MV-4-11 (cell line): ENCODE measurements at regions not wholly inside any gene's neighbourhood (a gene's known extent, or its start where the extent isn't known, plus 50 kb on each side); places are given as distances from the start of the nearest gene placed in this dataset.
"Not testable (repeated sequence)": the region's sequence is repeated elsewhere in the genome, so short reads cannot be mapped to it uniquely, and the experiment has no call there.

ENCODE experiments used
- DNase-seq: peaks from one replicate; lab custom pipeline; 2025; lab: John Stamatoyannopoulos, UW

- DNase-seq, result no peak
These were observed 57.7 kb downstream of the SOX3 start for GRCh38 chrX:140447150-140447549.

- DNase-seq, result no peak
These were observed 64.0 kb downstream of the SOX3 start for GRCh38 chrX:140440876-140441275.

- DNase-seq, result no peak
These were observed 65.4 kb downstream of the SOX3 start for GRCh38 chrX:140439476-140439875.

GRCh38 chrX:140434347-140434746, 70.5 kb downstream of the SOX3 start:
- no peak for DNase-seq

GRCh38 chrX:140433582-140433981, 71.3 kb downstream of the SOX3 start:
- DNase-seq, result no peak

GRCh38 chrX:140432346-140433175, 72.3 kb downstream of the SOX3 start:
- DNase-seq, result no peak

GRCh38 chrX:140431521-140431920, 73.3 kb downstream of the SOX3 start:
- no peak for DNase-seq

GRCh38 chrX:140425712-140426395, 79.0 kb downstream of the SOX3 start:
- no peak for DNase-seq

GRCh38 chrX:140422501-140422900, 82.4 kb downstream of the SOX3 start:
- DNase-seq, result no peak

- DNase-seq, result not testable (repeated sequence)
These were observed 102.7 kb downstream of the SOX3 start for GRCh38 chrX:140402131-140402530.

GRCh38 chrX:140396326-140396725, 108.5 kb downstream of the SOX3 start:
- DNase-seq, result not testable (repeated sequence)

- no peak for DNase-seq
These were observed 111.4 kb downstream of the SOX3 start for GRCh38 chrX:140393507-140393906.

- DNase-seq, result no peak
These were observed 113.6 kb downstream of the SOX3 start for GRCh38 chrX:140391313-140391712.

GRCh38 chrX:140389331-140389730, 115.5 kb downstream of the SOX3 start:
- DNase-seq, result no peak

GRCh38 chrX:140362861-140363260, 142.0 kb downstream of the SOX3 start:
- no peak for DNase-seq

GRCh38 chrX:140360924-140361323, 143.9 kb downstream of the SOX3 start:
- no peak for DNase-seq

GRCh38 chrX:140360284-140360683, 144.6 kb downstream of the SOX3 start:
- DNase-seq, result no peak

GRCh38 chrX:140355922-140356321, 148.9 kb downstream of the SOX3 start:
- no peak for DNase-seq

GRCh38 chrX:140355429-140355828, 149.4 kb downstream of the SOX3 start:
- no peak for DNase-seq

GRCh38 chrX:140354431-140355120, 150.3 kb downstream of the SOX3 start:
- DNase-seq, result no peak

- DNase-seq, result no peak
These were observed 158.1 kb downstream of the SOX3 start for GRCh38 chrX:140346729-140347128.

GRCh38 chrX:140343226-140343868, 161.5 kb downstream of the SOX3 start:
- no peak for DNase-seq
